Neural progenitor cell (in vitro differentiated cells): ENCODE measurements at regions not wholly inside any gene's neighbourhood (a gene's known extent, or its start where the extent isn't known, plus 50 kb on each side); places are given as distances from the start of the nearest gene placed in this dataset.

ENCODE experiments used
- DNase-seq: peaks from one replicate; pipeline ENCODE4 v3.0.0-alpha.2; 2016; ENCODE audit warnings: low spot score
- H2AFZ ChIP-seq: fragments of 200-600 bp; sonication (generic); replicated peaks from 2 replicates; pipeline ENCODE4 v1.6.1; 2016; ENCODE audit warnings: antibody characterized with exemption
- H3F3A ChIP-seq: fragments of 200-600 bp; sonication (generic); 2 replicates; pipeline ENCODE4 v1.6.1; 2016; ENCODE audit warnings: antibody characterized with exemption, low read depth
- H3K27ac ChIP-seq: fragments of 200-600 bp; sonication (generic); 2 replicates; pipeline ENCODE4 v1.5.1; 2016; ENCODE audit warnings: mild to moderate bottlenecking
- H3K27me3 ChIP-seq: fragments of 200-600 bp; sonication (generic); 2 replicates; pipeline ENCODE4 v1.6.1; 2016; ENCODE audit warnings: mild to moderate bottlenecking, moderate library complexity
- H3K36me3 ChIP-seq: fragments of 200-600 bp; sonication (generic); 2 replicates; pipeline ENCODE4 v1.5.1; 2016
- H3K4me1 ChIP-seq: fragments of 200-600 bp; sonication (generic); 2 replicates; pipeline ENCODE4 v1.6.1; 2016; ENCODE audit warnings: mixed run types
- H3K4me2 ChIP-seq: fragments of 200-600 bp; sonication (generic); 2 replicates; pipeline ENCODE4 v1.6.1; 2016
- H3K4me3 ChIP-seq: fragments of 200-600 bp; sonication (generic); 2 replicates; pipeline ENCODE4 v1.5.1; 2016
- H3K79me2 ChIP-seq: fragments of 200-600 bp; sonication (generic); 2 replicates; pipeline ENCODE4 v1.6.1; 2016; ENCODE audit warnings: low read depth
- H3K9ac ChIP-seq: fragments of 200-600 bp; sonication (generic); 2 replicates; pipeline ENCODE4 v1.6.1; 2016
- H3K9me3 ChIP-seq: fragments of 200-600 bp; sonication (generic); 2 replicates; pipeline ENCODE4 v1.5.1; 2016; ENCODE audit warnings: low read depth
- H4K20me1 ChIP-seq: fragments of 200-600 bp; sonication (generic); 2 replicates; pipeline ENCODE4 v1.6.1; 2016; ENCODE audit warnings: low read depth
- H3K27ac Mint-ChIP-seq: 3 replicates; pipeline ENCODE4 v1.8.0; 2021; ENCODE audit warnings: mixed read lengths
- H3K27me3 Mint-ChIP-seq: 2 replicates; pipeline ENCODE4 v1.8.0; 2022; ENCODE audit warnings: low read depth, mild to moderate bottlenecking, inconsistent platforms, moderate library complexity, mixed read lengths; ENCODE audit not compliant: insufficient read depth
- H3K36me3 Mint-ChIP-seq: 3 replicates; pipeline ENCODE4 v1.8.0; 2021; ENCODE audit warnings: mixed read lengths
- H3K4me1 Mint-ChIP-seq: 3 replicates; pipeline ENCODE4 v1.8.0; 2021; ENCODE audit warnings: mixed read lengths
- H3K4me3 Mint-ChIP-seq: 3 replicates; pipeline ENCODE4 v1.8.0; 2021; ENCODE audit warnings: mild to moderate bottlenecking, moderate library complexity, mixed read lengths
- H3K9me3 Mint-ChIP-seq: 3 replicates; pipeline ENCODE4 v1.8.0; 2020; ENCODE audit warnings: mixed read lengths
- CTCF ChIP-seq: fragments of 200-600 bp; sonication (generic); IDR thresholded peaks from 2 replicates; pipeline ENCODE4 v1.5.1; 2017; ENCODE audit warnings: antibody characterized with exemption, mild to moderate bottlenecking
- EZH2 ChIP-seq: fragments of 200-600 bp; sonication (generic); IDR thresholded peaks from 2 replicates; pipeline ENCODE4 v1.6.1; 2017; ENCODE audit warnings: antibody characterized with exemption, mild to moderate bottlenecking, moderate library complexity
- EZH2phosphoT487 ChIP-seq: fragments of 200-600 bp; sonication (generic); IDR thresholded peaks from 2 replicates; pipeline ENCODE4 v1.6.1; 2017; ENCODE audit warnings: antibody characterized with exemption

- Mint-ChIP-seq H3K4me3 (no peak overlapping the region), H3K27me3 (no peaks in the 10 kb centered on the region), H3K9me3 (no peaks in the 10 kb centered on the region), H3K4me1 (no peaks in the 10 kb centered on the region), H3K27ac (no peak overlapping the region), H3K36me3 (no peaks in the 10 kb centered on the region)
- H3K36me3 ChIP-seq = no peaks in the 10 kb centered on the region
- no peaks in the 10 kb centered on the region for H3K79me2 ChIP-seq
- no peak overlapping the region for H3K4me3 ChIP-seq
- H3K27ac ChIP-seq = no peak overlapping the region
- DNase-seq = no peak
- H3K4me2 ChIP-seq = no peak overlapping the region
- H3K4me1 ChIP-seq = no peaks in the 10 kb centered on the region
- H3K9ac ChIP-seq = no peak overlapping the region
- H4K20me1 ChIP-seq = no peaks in the 10 kb centered on the region
- no peak overlapping the region for H2AFZ ChIP-seq
- TF ChIP-seq EZH2phosphoT487 = no peak
- TF ChIP-seq EZH2 = no peak
- no peak for TF ChIP-seq CTCF
- H3K27me3 ChIP-seq = no peaks in the 10 kb centered on the region
- no peaks in the 10 kb centered on the region for H3F3A ChIP-seq
- peaks cover 6% of the 10 kb centered on the region for H3K9me3 ChIP-seq
Observed at GRCh38 chrX:79089896-79090584, 54.4 kb upstream of the GPR174 start.

- TF ChIP-seq CTCF (no peak), EZH2 (no peak), EZH2phosphoT487 (no peak)
- H3K27me3 Mint-ChIP-seq = no peaks in the 10 kb centered on the region
- Histone ChIP-seq H3K9ac (no peak overlapping the region), H3K9me3 (peaks cover 10% of the 10 kb centered on the region), H3K79me2 (no peaks in the 10 kb centered on the region), H4K20me1 (no peaks in the 10 kb centered on the region), H3K27ac (no peak overlapping the region), H3F3A (no peaks in the 10 kb centered on the region), H3K36me3 (no peaks in the 10 kb centered on the region), H3K4me3 (no peak overlapping the region), H3K4me2 (no peak overlapping the region), H3K4me1 (no peaks in the 10 kb centered on the region), H3K27me3 (no peaks in the 10 kb centered on the region), H2AFZ (no peak overlapping the region)
- no peaks in the 10 kb centered on the region for H3K36me3 Mint-ChIP-seq
- DNase-seq = no peak
- no peak overlapping the region for H3K27ac Mint-ChIP-seq
- H3K4me3 Mint-ChIP-seq = no peak overlapping the region
- H3K9me3 Mint-ChIP-seq = no peaks in the 10 kb centered on the region
- no peaks in the 10 kb centered on the region for H3K4me1 Mint-ChIP-seq
Observed at GRCh38 chrX:79094075-79094832, 50.2 kb upstream of the GPR174 start.
